ENCODE measurements at regions not wholly inside any gene's neighbourhood (a gene's known extent, or its start where the extent isn't known, plus 50 kb on each side); places are given as distances from the start of the nearest gene placed in this dataset.

GRCh38 chr18:51852681-51853080 lies 487.3 kb upstream of the DCC start:
- H3K27me3 ChIP-seq (replicated peaks; ENCODE audit: insufficient read depth, low read depth, low read length, poor library complexity), result no peaks in the 10 kb centered on the region
- no TSS peak for BruUV-seq (replicated peaks)
- CTCF ChIA-PET, result no interaction called here
- POLR2A ChIA-PET (ENCODE audit: low non-redundant PET), result no interaction called here
- no peak overlapping the region for H3K27ac ChIP-seq (ENCODE audit: low read depth, low read length, poor library complexity, severe bottlenecking)
- H3K36me3 ChIP-seq (ENCODE audit: insufficient read depth, low read length, poor library complexity, severe bottlenecking), result no peaks in the 10 kb centered on the region
- H3K4me3 ChIP-seq (ENCODE audit: low read depth, low read length, poor library complexity, severe bottlenecking), result no peak overlapping the region
- no peaks in the 10 kb centered on the region for H3K4me1 ChIP-seq (ENCODE audit: insufficient read depth, low read length, poor library complexity, severe bottlenecking)
- DNase-seq (ENCODE audit: low spot score), result no peak
- intact Hi-C loops (cut with micrococcal nuclease; ENCODE audit: unreplicated experiment), result no loop called here
- TF ChIP-seq CTCF (conservative IDR thresholded peaks at IDR 0.05; ENCODE audit: low read depth, low read length) (no peak), EZH2 (IDR thresholded peaks at IDR 0.05; ENCODE audit: borderline replicate concordance, low read depth, low read length, poor library complexity, severe bottlenecking) (no peak)
- H3K9me3 ChIP-seq (ENCODE audit: low read depth, low read length, poor library complexity, severe bottlenecking), result no peaks in the 10 kb centered on the region

GRCh38 chr18:51857989-51858388 lies 482.0 kb upstream of the DCC start:
- intact Hi-C loops (cut with micrococcal nuclease; ENCODE audit: unreplicated experiment), result no loop called here
- ChIA-PET POLR2A (ENCODE audit: low non-redundant PET) (no interaction called here), CTCF (no interaction called here)
- BruUV-seq (replicated peaks), result no TSS peak
- DNase-seq (ENCODE audit: low spot score), result no peak
- Histone ChIP-seq H3K4me3 (ENCODE audit: low read depth, low read length, poor library complexity, severe bottlenecking) (no peak overlapping the region), H3K27ac (ENCODE audit: low read depth, low read length, poor library complexity, severe bottlenecking) (no peak overlapping the region), H3K9me3 (ENCODE audit: low read depth, low read length, poor library complexity, severe bottlenecking) (no peaks in the 10 kb centered on the region), H3K36me3 (ENCODE audit: insufficient read depth, low read length, poor library complexity, severe bottlenecking) (no peaks in the 10 kb centered on the region), H3K4me1 (ENCODE audit: insufficient read depth, low read length, poor library complexity, severe bottlenecking) (no peaks in the 10 kb centered on the region), H3K27me3 (replicated peaks; ENCODE audit: insufficient read depth, low read depth, low read length, poor library complexity) (no peaks in the 10 kb centered on the region)
- TF ChIP-seq CTCF (conservative IDR thresholded peaks at IDR 0.05; ENCODE audit: low read depth, low read length) (no peak), EZH2 (IDR thresholded peaks at IDR 0.05; ENCODE audit: borderline replicate concordance, low read depth, low read length, poor library complexity, severe bottlenecking) (no peak)

GRCh38 chr18:51861046-51861445 lies 479.0 kb upstream of the DCC start:
- CTCF ChIA-PET, result no interaction called here
- intact Hi-C loops (cut with micrococcal nuclease; ENCODE audit: unreplicated experiment), result no loop called here
- no peak for DNase-seq (ENCODE audit: low spot score)
- Histone ChIP-seq H3K36me3 (ENCODE audit: insufficient read depth, low read length, poor library complexity, severe bottlenecking) (no peaks in the 10 kb centered on the region), H3K27ac (ENCODE audit: low read depth, low read length, poor library complexity, severe bottlenecking) (no peak overlapping the region), H3K4me1 (ENCODE audit: insufficient read depth, low read length, poor library complexity, severe bottlenecking) (no peaks in the 10 kb centered on the region), H3K9me3 (ENCODE audit: low read depth, low read length, poor library complexity, severe bottlenecking) (no peaks in the 10 kb centered on the region), H3K4me3 (ENCODE audit: low read depth, low read length, poor library complexity, severe bottlenecking) (no peak overlapping the region), H3K27me3 (replicated peaks; ENCODE audit: insufficient read depth, low read depth, low read length, poor library complexity) (no peaks in the 10 kb centered on the region)
- TF ChIP-seq CTCF (conservative IDR thresholded peaks at IDR 0.05; ENCODE audit: low read depth, low read length) (no peak), EZH2 (IDR thresholded peaks at IDR 0.05; ENCODE audit: borderline replicate concordance, low read depth, low read length, poor library complexity, severe bottlenecking) (no peak)
- no TSS peak for BruUV-seq (replicated peaks)
- POLR2A ChIA-PET (ENCODE audit: low non-redundant PET), result no interaction called here

Data from A673 (cell line).